T-helper 2 cell (primary cell): ENCODE measurements at regions not wholly inside any gene's neighbourhood (a gene's known extent, or its start where the extent isn't known, plus 50 kb on each side); places are given as distances from the start of the nearest gene placed in this dataset.
A peak's percentile ranks its signal among the peaks of the same experiment; 100 is the strongest.

ENCODE experiments used
- DNase-seq, 5 experiments: peaks; one replicate each; pipeline versions ENCODE4 v3.0.0 to v3.0.0-alpha.2; 2012 to 2022

DNA sequence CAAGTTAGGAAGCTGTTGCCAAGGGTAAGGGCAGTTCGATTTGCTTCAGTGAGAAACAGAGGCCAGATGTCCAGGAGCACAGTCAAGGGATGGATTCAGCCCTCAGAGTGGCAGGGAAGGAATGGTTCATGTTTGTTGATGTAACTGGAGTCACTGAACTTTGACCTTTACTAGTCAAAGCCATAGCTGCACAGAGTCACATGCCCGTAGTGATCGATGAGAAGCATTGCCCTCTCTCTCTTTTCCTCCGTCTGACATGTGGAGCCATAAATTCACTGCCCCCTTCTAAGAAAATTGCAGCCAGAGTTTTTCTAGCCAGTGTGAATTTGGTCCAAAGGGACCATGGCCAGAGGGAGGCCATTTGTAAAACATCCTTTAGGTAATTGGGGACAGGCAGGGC is 124.1 kb upstream of the MTNR1B start:
- DNase-seq: no peak

DNA sequence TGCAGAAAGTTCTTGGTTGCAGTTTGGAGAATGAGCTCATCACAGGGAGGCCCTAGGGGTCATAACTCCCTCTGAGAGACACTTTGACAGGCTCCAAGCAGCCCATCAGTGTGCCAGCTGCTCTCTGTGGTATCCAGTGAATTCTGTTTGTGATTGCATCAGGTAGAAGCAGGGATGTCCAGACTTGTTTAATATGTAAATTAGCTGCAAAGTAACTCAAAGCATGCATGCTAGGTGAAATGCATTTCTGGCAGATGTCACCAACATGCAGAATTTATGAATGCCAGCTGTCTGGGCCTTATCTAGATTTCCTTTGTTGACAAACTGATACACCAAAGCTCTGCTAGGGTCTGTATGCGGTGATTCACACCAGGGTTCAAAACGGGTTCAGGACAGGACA is 123.6 kb upstream of the MTNR1B start:
- no peak for DNase-seq

DNA sequence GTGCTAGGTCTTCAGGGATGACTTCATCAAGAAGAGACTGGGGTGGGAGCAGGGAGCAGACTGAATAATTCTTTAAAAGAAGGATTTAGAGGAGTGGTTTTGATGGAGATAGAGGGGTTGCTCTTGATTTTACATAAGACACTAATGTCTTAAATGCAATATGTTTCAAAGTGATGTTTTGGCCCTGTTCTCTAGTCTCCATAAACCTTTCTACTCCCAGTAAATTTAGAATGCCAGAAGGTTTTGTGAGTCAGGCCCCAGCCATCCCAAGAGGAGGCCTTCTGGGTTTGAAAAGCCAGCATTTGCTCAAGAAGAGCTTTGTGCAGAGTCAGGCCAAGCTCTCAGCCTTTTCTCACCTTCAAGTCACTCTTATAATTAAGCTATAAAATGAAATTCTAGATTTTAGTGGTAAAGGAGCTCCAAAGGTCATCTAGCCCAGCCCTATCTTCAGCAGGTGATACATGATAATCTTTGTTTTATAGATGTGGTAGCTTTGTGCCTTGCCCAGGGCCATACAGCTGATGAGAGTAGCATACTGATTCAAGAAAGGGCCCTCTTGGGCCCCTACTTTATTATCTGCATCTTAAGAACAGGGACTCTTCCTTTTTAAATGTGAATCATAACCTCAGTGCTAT is 122.8 kb upstream of the MTNR1B start:
- no peak for DNase-seq

DNA sequence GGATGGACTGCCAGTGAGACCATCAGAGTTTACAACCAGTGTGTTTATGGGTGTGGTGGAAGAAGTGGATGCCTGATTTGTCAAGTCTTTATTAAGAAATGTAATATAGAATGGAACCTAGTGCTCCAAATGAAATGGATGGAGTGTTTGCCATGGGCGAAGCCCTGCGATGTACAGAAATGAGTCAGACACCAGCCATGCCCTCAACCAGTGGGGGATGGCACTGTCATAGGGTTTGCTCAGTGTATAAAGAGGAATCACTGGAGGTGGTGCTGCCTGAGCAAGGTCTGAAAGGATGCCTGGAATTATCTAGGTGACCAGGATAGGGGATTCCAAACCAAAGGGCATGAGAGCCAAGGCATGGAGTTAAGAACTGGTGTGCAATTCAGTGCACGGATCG is 120.9 kb upstream of the MTNR1B start:
- DNase-seq: no peak

DNA sequence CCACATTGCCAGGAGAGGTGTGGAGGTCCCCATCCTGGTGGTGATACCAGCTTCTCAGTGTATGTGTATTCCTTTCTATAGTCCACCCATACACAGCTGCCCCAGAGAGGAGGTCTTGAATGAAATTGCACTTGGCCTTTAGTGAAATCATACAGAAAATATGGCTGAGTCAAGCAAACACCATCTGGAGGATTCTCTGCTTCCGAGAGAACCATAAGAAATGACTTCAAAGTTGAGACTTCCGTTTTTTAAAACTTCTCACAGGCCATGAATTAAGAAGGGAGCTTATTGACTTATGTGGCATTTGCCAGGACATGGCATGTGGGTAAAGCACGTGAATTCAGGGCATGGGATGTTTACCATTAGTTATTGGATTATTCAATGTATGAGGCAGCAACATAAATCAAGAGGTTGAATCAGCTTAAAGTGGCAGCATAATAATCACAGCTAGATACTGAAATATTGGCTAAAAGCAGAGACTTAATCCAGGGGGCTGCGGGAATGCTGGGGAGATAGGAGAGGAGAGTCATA is 119.1 kb upstream of the MTNR1B start:
- no peak for DNase-seq

DNA sequence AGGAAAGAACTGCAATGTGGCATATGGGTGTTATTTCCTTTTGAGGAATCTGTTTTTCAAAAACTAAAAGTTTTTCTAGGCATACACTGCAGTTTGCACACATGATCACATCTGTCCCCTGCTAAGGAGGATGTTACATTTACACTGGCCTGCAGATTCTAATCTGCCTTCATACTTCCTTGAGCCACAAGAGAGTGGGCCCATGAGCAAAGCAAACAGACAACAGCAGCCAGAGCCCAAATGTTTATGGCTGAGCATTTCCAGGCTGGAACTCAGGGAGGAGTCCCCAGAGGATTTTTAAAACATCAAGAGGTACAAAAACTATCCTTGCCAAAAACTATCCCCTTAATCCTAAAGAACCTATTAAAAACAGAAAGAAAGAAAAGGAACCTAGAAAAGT is 117.2 kb upstream of the MTNR1B start:
- no peak for DNase-seq

DNA sequence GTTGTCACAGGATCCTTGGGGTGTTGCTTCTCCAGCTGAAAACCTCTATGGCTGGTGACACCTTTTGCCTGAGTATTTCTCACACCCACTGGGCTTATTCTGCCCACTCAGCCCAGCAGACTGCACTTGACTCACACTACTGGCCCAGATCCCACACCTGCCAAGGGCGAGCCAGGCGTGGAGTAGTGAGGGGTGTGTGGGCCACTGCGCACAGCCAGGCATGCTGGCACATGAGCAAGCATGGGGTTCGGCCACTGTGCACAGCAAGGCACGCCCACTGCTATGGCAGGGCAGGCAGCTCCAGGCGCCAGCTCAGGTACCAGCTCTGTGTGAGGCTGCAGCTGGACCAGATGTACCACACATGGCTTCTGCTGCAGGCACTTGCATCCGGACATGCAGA is 116.5 kb upstream of the MTNR1B start:
- no peak for DNase-seq

DNA sequence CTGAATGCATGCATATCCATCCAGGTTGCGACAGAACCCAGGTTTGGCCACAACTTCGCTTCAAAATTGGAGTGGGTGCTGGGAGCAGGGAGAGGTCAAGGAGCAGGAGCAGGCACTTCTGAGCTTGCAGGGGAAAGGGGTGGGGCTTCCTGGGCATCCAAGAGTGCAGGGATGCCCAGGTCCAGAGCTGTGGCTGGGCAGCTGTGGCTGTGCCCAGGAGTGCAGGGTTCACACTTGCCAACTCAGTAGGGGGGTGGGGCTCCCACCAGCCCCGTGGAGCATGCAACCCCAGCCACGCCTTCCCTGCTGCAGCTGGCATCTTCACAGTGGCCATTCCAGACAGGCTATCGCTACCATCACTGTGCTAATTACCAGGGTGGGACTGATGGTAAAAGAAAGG is 115.3 kb upstream of the MTNR1B start:
- DNase-seq: no peak

DNA sequence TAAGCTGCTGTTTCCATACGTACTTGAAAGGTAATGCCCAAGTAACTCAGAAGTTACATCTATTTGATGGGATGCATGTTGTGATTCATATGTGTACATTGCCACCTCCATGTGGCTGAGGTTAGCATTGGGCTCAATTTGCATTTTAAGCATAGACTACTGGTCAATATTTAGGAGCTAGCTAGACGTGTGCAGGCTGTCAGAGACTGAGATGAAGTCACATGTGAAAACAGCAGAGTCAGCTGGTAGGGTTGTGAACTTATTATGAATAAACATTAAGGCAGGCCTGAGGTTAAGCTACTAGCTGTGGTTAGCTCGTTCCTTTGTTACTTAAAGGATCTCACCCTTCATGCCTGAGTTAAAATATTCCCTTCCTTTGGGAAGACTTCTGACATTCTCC is 114.5 kb upstream of the MTNR1B start:
- DNase-seq: peak in 1 of 5 experiments; percentile 2

DNA sequence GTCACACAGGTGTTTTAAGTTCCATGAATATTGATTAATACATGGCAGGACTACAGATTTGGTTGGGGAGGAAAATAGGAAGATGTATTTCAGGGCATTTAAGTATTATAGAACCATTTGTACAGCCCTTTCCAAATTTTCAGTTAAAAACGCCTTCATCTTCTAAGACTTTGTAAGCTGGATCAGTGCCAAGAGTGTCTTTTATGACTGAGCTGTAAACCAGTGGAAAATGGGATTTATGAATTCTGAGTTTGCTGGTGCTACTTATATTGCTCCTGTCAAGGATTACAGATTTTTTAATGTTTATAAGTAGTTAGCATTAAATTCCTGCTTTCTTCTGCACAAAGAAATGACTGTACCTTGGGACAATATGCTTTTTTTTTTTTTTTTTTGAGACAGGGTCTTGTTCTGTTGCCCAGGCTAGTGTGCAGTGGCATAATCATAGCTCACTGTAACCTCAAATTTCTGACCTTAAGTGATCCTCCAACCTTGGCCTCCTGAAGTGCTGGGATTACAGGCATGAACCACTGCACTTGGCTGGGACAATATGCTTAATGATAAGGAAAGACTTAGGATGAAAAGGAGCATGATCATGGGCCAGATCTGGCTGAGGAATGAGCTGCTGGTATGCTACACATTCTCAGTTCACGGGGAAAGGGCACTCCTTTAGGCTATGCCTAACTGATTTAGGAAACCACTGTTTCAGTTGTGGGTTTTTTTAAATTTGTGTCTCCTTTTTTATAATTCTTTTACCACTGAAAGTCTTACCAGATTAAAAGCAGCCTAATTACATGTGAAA is 113.6 kb upstream of the MTNR1B start:
- no peak for DNase-seq

DNA sequence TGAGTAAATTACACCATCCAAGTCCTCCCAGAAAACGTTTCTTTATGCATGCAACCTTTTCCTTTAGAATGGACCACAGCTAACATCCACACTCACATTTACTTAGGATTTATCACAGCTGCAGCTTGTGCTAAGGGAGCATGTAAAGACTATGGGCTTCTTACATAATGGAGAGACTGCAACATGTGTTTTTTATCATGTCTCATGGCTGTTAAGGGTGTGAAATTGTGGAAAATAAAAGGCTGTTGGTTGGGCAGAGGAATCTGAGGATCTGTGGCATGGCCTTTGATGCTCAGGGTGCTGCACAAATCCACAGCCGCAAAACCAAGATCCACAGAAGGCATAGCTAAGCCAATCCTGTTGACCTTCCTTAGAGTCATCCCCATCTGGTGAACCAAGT is 112.0 kb upstream of the MTNR1B start:
- DNase-seq: no peak

DNA sequence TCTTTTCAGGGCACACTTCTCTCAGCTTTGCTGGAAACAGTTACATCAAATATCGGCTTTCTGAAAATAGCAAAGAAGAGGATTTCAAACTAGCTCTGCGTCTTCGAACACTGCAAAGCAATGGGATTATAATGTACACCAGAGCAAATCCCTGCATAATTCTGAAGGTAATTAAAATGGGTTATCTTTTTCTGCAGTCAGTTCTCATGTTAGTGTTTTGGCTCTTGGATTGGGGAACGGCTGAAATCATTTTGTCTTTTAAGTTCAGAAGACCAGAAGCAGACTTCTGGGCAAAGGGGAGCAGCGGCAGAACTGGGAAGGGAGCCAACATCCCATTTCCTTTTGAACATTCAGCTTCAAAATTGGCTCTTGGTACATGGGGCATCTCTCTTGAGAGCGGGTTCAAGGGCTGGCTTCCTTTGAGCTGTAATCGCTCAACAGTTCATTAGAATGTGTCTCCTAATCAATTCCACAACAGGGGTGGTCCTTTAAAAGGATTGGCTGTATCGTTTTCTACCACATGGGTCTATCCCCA is 110.2 kb upstream of the MTNR1B start:
- DNase-seq: no peak

DNA sequence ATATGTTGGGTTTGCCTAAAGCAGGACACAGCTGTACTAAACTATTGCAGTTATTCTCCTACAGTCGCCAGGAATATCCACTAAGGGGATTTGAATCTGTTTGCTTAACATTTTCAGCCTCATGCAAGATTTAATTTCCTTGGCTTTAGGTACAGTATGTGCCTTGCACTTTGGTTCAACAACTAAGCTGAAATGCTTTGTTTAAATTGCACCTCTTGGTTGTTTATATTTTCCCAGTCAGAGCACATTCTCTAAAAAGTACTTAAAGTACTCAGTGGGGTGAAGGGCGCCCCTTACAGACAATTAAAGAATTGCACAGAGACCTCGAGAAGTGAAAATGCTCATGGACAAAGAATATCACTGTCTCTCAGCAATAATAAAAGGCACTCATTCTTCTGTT is 107.8 kb upstream of the MTNR1B start:
- DNase-seq: no peak

DNA sequence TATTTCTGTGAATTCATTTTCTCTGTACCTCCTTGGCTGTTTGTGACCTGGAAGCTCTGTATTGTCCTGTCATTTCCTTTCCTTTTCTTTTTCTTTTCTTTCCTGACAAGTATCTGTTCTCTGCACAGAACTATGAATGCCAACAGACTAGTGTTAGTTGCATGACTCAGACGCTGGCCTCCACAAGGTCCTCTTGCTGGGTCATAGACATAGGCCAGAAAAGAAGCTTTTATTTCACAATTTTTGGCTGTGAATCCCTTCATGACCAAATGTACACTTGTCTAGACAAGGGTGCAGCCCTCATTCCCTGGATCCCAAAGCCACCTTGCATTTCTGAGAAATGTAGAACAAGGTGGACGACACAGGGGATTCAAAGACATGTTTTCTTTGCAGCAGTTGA is 104.1 kb upstream of the MTNR1B start:
- no peak for DNase-seq

DNA sequence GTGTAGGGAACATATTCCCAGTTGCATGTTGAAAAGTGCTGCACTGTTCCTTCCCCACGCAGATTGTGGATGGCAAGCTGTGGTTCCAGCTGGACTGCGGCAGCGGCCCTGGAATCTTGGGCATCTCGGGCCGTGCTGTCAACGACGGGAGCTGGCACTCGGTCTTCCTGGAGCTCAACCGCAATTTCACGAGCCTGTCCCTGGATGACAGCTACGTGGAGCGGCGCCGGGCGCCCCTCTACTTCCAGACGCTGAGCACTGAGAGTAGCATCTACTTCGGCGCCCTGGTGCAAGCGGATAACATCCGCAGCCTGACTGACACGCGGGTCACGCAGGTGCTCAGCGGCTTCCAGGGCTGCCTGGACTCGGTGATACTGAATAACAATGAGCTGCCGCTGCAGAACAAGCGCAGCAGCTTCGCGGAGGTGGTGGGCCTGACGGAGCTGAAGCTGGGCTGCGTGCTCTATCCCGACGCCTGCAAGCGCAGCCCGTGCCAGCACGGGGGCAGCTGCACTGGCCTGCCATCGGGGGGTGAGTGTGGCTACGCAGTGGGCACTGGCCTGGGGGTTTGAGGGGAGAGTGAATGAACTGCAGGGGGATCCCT is 102.7 kb upstream of the MTNR1B start:
- DNase-seq: no peak

DNA sequence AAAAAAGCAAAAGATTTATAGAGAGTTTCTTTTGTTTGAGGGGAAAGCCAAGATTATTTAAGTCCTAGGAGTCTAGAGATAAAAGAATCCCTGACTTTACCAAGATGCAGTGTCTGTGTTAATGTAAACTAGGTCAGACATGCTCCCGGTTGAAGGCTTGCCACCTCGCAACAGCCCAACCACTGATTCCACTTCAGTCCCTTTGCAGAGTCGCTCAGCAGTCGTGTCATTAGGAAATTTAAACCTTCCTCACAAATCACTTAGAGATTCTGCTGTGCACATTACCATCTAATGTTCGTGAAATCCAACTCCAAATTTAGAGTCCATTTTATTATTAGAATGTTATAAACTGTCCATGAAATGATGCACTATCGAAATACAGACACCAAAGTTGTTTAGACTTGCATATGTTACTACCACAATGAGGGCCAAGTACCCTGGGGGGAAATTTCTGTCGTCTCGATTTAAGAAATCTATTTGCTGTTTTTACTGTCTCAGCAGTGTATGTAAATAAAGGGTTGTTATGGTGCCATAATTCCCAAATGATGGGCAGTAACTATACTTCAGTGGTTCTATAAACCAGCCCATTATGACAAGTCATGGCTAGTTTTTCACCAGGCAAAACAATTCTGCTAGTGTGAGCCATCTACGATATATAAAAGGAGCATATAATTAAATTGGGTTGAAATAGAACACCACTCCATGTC is 101.4 kb upstream of the MTNR1B start:
- no peak for DNase-seq

DNA sequence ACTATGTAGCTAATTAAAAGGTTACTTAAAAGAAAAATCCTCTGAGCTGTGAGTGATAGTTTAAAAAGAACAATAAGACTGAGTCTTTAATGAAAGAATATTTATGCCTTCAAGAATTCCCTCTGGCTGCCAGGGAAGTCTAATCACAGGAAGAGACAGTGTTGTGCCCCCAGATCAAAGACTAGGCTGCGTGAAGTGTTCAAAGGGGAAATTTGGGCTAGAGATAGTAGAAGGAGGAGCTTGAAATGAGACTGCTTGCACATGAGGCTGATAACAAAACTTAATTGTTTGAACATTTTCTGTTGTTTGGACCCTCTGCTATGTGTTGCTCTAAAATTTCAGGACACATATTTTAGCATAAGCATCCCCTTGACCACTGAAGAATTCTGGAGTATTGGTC is 99.7 kb upstream of the MTNR1B start:
- DNase-seq: no peak

DNA sequence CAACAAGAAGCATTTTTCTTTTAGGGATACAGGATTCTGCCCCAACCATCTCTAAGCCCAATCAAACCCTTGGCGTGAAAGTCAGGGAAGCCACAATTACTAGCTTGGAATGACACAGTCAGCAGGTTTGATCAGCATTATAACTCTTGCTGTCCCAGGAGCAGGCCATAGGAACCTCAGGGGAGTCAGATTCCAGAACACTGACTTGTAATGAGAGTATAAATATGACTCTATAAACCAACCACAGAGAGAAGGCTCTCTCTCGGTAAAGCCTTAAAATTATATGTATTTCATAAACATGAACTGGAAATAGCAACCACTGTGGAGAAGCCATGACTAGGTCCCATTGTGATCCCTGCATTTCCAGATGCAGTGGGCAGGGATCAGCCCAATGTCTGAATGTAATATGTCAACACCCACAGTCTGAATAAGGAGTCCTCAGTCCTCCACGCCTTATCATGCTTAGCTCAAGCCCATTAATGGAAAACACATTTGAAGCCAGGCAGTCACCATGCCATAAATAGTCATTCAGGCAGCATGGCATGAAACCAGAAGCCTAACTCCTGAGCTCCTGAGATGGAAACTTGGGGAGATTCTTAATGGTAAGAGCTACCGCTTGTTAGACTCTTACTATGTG is 99.1 kb upstream of the MTNR1B start:
- DNase-seq: no peak

DNA sequence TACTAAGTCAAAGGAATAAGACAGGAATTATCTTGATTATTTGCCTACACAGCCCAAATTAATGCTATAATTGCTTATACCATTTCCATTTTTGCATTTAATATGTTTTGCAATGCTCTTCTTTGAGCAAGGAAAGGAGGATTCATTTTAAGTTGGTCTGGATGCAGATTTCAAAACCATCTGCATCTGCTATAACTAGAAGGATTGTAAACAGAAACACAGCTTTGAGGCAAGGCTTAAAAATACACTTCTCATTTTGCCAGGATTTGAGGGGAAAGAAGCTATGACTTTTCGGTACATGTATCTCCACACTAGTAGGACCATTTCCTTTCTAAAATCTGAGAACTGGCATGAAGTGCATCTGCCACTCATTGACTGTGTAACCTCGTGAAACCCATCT is 95.9 kb upstream of the MTNR1B start:
- no peak for DNase-seq

DNA sequence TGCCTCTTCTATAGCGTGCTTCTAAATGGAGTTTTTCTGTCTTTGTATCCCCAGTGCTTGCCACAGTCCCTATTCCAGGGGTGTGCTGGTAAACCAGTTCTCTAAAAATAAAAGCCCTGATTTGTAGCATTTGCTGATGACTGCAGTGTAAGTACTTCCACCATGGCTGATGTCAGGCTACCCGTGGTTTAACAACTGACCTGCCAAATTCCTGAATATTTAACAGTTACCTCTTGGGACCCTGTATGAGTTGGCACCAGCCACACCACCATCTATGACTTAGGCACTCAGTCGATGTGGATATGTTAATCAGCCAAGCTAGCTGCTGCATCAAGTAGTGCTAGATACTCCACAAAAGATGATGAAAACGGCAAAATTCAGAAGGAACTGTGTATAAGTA is 94.0 kb upstream of the MTNR1B start:
- no peak for DNase-seq

DNA sequence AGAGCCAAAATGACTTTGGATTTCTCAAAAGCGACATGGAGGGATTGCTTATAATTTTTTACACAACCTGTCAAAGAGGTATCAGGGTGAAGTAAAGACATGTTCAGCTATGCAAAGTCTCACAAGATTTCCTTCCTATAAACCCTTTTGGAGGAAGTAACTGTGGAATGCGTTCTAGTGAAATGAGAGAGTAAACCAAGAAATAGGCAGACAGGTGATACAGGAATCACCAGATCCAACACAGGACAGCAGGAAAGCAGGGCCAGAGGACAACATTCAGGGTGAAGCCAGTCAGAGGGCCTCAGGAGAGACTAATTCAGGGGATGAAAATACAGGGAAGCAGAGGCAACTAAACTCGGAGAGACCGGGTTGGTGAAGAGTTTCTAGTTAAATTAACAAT is 90.4 kb upstream of the MTNR1B start:
- no peak for DNase-seq

DNA sequence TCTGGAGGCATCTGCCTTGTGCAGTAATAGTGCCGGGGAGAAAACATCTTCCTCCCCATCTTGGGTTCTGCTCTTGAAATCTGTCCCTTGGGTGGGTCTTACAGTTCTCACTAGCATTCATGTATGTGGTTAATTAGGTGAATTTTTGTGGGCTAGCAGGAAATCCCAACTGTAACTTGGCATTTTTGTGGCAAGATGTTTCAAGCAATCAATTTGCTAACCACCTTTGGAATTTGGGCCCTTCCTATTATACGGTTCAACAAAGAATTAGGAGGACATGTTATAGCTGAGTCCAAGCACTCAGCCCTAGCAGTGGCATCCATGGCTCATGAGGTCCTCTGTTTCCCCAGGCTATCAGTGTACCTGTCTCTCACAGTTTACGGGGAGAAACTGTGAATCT is 89.1 kb upstream of the MTNR1B start:
- DNase-seq: no peak
